ENCODE measurements at regions not wholly inside any gene's neighbourhood (a gene's known extent, or its start where the extent isn't known, plus 50 kb on each side); places are given as distances from the start of the nearest gene placed in this dataset.

DNA sequence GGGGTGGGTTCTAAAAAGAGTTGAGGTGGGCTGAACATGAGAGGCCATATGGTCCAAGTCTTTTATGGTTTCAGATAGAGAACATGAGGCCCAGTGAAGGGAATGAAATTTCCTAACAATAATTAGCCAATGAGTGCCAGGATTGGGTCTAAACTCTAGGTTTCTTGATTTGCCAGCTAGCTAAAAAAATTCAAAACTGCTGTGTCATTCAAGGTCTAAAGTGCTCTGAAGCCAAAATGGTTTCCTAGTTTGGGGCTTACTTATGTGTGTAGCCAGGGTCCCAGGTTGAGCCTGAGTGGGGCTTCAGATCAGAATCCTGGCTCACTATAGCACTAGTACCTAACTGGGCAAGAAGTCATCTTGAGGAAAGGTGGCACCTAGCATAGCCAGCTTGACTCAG is 55.3 kb upstream of the SYN2 start:
- no peaks in the 10 kb centered on the region for H3K4me1 ChIP-seq (ENCODE audit: control insufficient read depth in 2 of 2, insufficient read depth in 2 of 2, low read length in 2 of 2)
- Mint-ChIP-seq H3K27ac (no peak overlapping the region), H3K4me1 (no peaks in the 10 kb centered on the region), H3K9me3 (ENCODE audit: insufficient read depth) (no peaks in the 10 kb centered on the region), H3K27me3 (peaks cover 22% of the 10 kb centered on the region), H3K4me3 (no peak overlapping the region)
- ATAC-seq (ENCODE audit: low read depth) (no peak), DNase-seq (no peak)
- TF ChIP-seq EZH2 (IDR thresholded peaks at IDR 0.05; ENCODE audit: borderline replicate concordance, insufficient read depth, low read depth, low read length, poor library complexity, severe bottlenecking), result no peak
- TF ChIP-seq, protein P1, sequence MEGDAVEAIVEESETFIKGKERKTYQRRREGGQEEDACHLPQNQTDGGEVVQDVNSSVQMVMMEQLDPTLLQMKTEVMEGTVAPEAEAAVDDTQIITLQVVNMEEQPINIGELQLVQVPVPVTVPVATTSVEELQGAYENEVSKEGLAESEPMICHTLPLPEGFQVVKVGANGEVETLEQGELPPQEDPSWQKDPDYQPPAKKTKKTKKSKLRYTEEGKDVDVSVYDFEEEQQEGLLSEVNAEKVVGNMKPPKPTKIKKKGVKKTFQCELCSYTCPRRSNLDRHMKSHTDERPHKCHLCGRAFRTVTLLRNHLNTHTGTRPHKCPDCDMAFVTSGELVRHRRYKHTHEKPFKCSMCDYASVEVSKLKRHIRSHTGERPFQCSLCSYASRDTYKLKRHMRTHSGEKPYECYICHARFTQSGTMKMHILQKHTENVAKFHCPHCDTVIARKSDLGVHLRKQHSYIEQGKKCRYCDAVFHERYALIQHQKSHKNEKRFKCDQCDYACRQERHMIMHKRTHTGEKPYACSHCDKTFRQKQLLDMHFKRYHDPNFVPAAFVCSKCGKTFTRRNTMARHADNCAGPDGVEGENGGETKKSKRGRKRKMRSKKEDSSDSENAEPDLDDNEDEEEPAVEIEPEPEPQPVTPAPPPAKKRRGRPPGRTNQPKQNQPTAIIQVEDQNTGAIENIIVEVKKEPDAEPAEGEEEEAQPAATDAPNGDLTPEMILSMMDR (IDR thresholded peaks at IDR 0.05), result no peak
- H3K27ac ChIP-seq (ENCODE audit: low read length in 2 of 2), result no peak overlapping the region
- ChIA-PET CTCF (no interaction called here), POLR2A (no interaction called here)
- no peaks in the 10 kb centered on the region for H3K79me2 ChIP-seq (ENCODE audit: control insufficient read depth, insufficient read depth, low read length)
- no peak overlapping the region for H3K9ac ChIP-seq (ENCODE audit: low read length)
- intact Hi-C loops (cut with micrococcal nuclease), result no loop called here
- no peak overlapping the region for H3K4me3 ChIP-seq (ENCODE audit: control extremely low read depth in 1 of 5, extremely low read depth in 1 of 5, insufficient read depth in 1 of 5, low read depth in 2 of 5, low read length in 4 of 5)
- peaks cover 0 to 5% (median 0%) of the 10 kb centered on the region in 3 donors for H3K9me3 ChIP-seq (ENCODE audit: control extremely low read depth in 1 of 3, control insufficient read depth in 2 of 3, insufficient read depth in 1 of 3, low read length in 2 of 3)
- H3K4me2 ChIP-seq (replicated peaks; ENCODE audit: low read depth, low read length, poor library complexity, severe bottlenecking), result no peak overlapping the region
- H2AFZ ChIP-seq (ENCODE audit: insufficient read depth, low read depth, low read length, poor library complexity, severe bottlenecking), result no peak overlapping the region
- no peaks in the 10 kb centered on the region for H3K36me3 ChIP-seq (replicated peaks in 1 of 2; ENCODE audit: control extremely low read depth in 1 of 2, control insufficient read depth in 1 of 2, extremely low read depth in 1 of 2, insufficient read depth in 2 of 2, low read length in 1 of 2)
- no peaks in the 10 kb centered on the region for H4K20me1 ChIP-seq (ENCODE audit: control insufficient read depth, insufficient read depth, low read length, poor library complexity, severe bottlenecking)
- H3K27me3 ChIP-seq (replicated peaks in 1 of 4; ENCODE audit: control extremely low read depth in 1 of 4, control insufficient read depth in 3 of 4, insufficient read depth in 4 of 4, low read length in 3 of 4), result peaks cover 0 to 3% (median 0%) of the 10 kb centered on the region in 4 experiments

DNA sequence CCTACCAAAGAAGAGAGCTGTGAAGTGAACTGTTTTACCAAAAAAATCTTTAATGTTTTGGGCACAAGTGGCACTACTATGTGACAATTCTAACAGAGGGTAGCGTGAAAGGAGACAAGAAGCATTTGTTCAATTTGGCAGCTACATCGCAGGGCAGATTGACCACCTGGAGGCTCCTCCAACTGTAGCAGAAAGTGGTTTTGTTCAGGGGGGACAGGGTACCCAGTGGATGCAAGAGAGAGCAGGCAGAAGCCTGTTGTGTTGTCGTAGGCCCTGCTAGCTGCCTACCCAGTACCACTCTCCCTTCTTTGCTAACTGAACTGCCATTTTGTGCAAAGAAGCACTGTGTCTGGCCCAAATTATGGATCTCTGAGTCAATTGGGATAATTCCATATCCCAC is 54.8 kb upstream of the SYN2 start:
- intact Hi-C loops (cut with micrococcal nuclease), result no loop called here
- H3K4me2 ChIP-seq (replicated peaks; ENCODE audit: low read depth, low read length, poor library complexity, severe bottlenecking), result no peak overlapping the region
- peaks cover 0 to 3% (median 0%) of the 10 kb centered on the region in 3 donors for H3K9me3 ChIP-seq (ENCODE audit: control extremely low read depth in 1 of 3, control insufficient read depth in 2 of 3, insufficient read depth in 1 of 3, low read length in 2 of 3)
- CTCF ChIA-PET, result no interaction called here
- peaks cover 0 to 3% (median 0%) of the 10 kb centered on the region in 4 experiments for H3K27me3 ChIP-seq (replicated peaks in 1 of 4; ENCODE audit: control extremely low read depth in 1 of 4, control insufficient read depth in 3 of 4, insufficient read depth in 4 of 4, low read length in 3 of 4)
- no peak overlapping the region for H3K4me3 ChIP-seq (ENCODE audit: control extremely low read depth in 1 of 5, extremely low read depth in 1 of 5, insufficient read depth in 1 of 5, low read depth in 2 of 5, low read length in 4 of 5)
- no peak overlapping the region for H3K9ac ChIP-seq (ENCODE audit: low read length)
- no peak for TF ChIP-seq EZH2 (IDR thresholded peaks at IDR 0.05; ENCODE audit: borderline replicate concordance, insufficient read depth, low read depth, low read length, poor library complexity, severe bottlenecking)
- TF ChIP-seq, protein P1 (IDR thresholded peaks at IDR 0.05), result no peak
- POLR2A ChIA-PET, result no interaction called here
- no peak for DNase-seq
- H3K4me3 Mint-ChIP-seq, result no peak overlapping the region
- H3K27ac Mint-ChIP-seq, result no peak overlapping the region
- no peaks in the 10 kb centered on the region for H3K36me3 ChIP-seq (replicated peaks in 1 of 2; ENCODE audit: control extremely low read depth in 1 of 2, control insufficient read depth in 1 of 2, extremely low read depth in 1 of 2, insufficient read depth in 2 of 2, low read length in 1 of 2)
- H3K27ac ChIP-seq (ENCODE audit: low read length in 2 of 2), result no peak overlapping the region
- H2AFZ ChIP-seq (ENCODE audit: insufficient read depth, low read depth, low read length, poor library complexity, severe bottlenecking), result no peak overlapping the region
- H3K79me2 ChIP-seq (ENCODE audit: control insufficient read depth, insufficient read depth, low read length), result no peaks in the 10 kb centered on the region
- peaks cover 22% of the 10 kb centered on the region for H3K27me3 Mint-ChIP-seq
- H3K4me1 Mint-ChIP-seq, result no peaks in the 10 kb centered on the region
- WGBS (ENCODE audit: insufficient coverage), result 89% methylated on average over 3 of the region's 3 CpGs
- H4K20me1 ChIP-seq (ENCODE audit: control insufficient read depth, insufficient read depth, low read length, poor library complexity, severe bottlenecking), result no peaks in the 10 kb centered on the region
- H3K9me3 Mint-ChIP-seq (ENCODE audit: insufficient read depth), result no peaks in the 10 kb centered on the region
- no peak for ATAC-seq (ENCODE audit: low read depth)
- no peaks in the 10 kb centered on the region for H3K4me1 ChIP-seq (ENCODE audit: control insufficient read depth in 2 of 2, insufficient read depth in 2 of 2, low read length in 2 of 2)

Data from B cell (primary cell).